Ectodermal cell (in vitro differentiated cells): ENCODE measurements at regions not wholly inside any gene's neighbourhood (a gene's known extent, or its start where the extent isn't known, plus 50 kb on each side); places are given as distances from the start of the nearest gene placed in this dataset.

Experiments
- H3K27ac ChIP-seq: 2 replicates; pipeline ENCODE4 v1.7.0; 2013; ENCODE audit warnings: mild to moderate bottlenecking, low read depth, low read length; ENCODE audit not compliant: insufficient read depth, poor library complexity, severe bottlenecking
- H3K27me3 ChIP-seq: 2 replicates; pipeline ENCODE4 v1.7.0; 2013; ENCODE audit warnings: mild to moderate bottlenecking, low read length; ENCODE audit not compliant: insufficient read depth, control insufficient read depth, poor library complexity, severe bottlenecking
- H3K36me3 ChIP-seq: one replicate; pipeline ENCODE4 v1.7.0; 2013; ENCODE audit warnings: low read length; ENCODE audit not compliant: control insufficient read depth, insufficient read depth
- H3K4me1 ChIP-seq: one replicate; pipeline ENCODE4 v1.7.0; 2013; ENCODE audit warnings: low read length; ENCODE audit not compliant: control insufficient read depth, insufficient read depth
- H3K4me3 ChIP-seq: 2 replicates; pipeline ENCODE4 v1.7.0; 2013; ENCODE audit warnings: low read depth, low read length, control low read depth; ENCODE audit not compliant: insufficient read depth
- H3K9me3 ChIP-seq: 2 replicates; pipeline ENCODE4 v1.7.0; 2013; ENCODE audit warnings: mild to moderate bottlenecking, low read length, moderate library complexity; ENCODE audit not compliant: control insufficient read depth
- WGBS, 2 experiments: methylation state at CpG; one replicate each; pipeline ENCODE4 v1.1.7; 2013; ENCODE audit warnings: missing lambda C conversion rate in 2 of 2; 5-methylcytosine and 5-hydroxymethylcytosine counted together

- no peak overlapping the region for H3K27ac ChIP-seq
- no peak overlapping the region for H3K4me3 ChIP-seq
- 97 to 98% methylated on average over 2 to 3 of the region's 3 CpGs for WGBS, 2 experiments
Observed at GRCh38 chr1:67937010-67937409, 103.7 kb upstream of the GNG12 start.

GRCh38 chr1:67935560-67935959 lies 102.3 kb upstream of the GNG12 start:
- WGBS, 2 experiments: 89 to 100% methylated on average over 1 of the region's 1 CpG
- H3K4me3 ChIP-seq: no peak overlapping the region
- no peaks in the 10 kb centered on the region for H3K36me3 ChIP-seq
- H3K4me1 ChIP-seq: peaks cover 16% of the 10 kb centered on the region
- H3K9me3 ChIP-seq: no peaks in the 10 kb centered on the region
- H3K27ac ChIP-seq: no peak overlapping the region
- no peaks in the 10 kb centered on the region for H3K27me3 ChIP-seq

More at GRCh38 chr1:67937010-67937409, 103.7 kb upstream of the GNG12 start:
- H3K9me3 ChIP-seq: no peaks in the 10 kb centered on the region
- H3K27me3 ChIP-seq: no peaks in the 10 kb centered on the region
- peaks cover 16% of the 10 kb centered on the region for H3K4me1 ChIP-seq
- H3K36me3 ChIP-seq: no peaks in the 10 kb centered on the region

- no peaks in the 10 kb centered on the region for H3K27me3 ChIP-seq
- no peaks in the 10 kb centered on the region for H3K4me1 ChIP-seq
- H3K27ac ChIP-seq: no peak overlapping the region
- no peak overlapping the region for H3K4me3 ChIP-seq
- H3K9me3 ChIP-seq: no peaks in the 10 kb centered on the region
- no peaks in the 10 kb centered on the region for H3K36me3 ChIP-seq
- WGBS, 2 experiments: 67% methylated on average over 1 of the region's 3 CpGs; no CpG with 5 or more reads in 1 of the 2 experiments
Observed at GRCh38 chr1:67931198-67931597, 97.9 kb upstream of the GNG12 start.

GRCh38 chr1:67923074-67923473 lies 89.8 kb upstream of the GNG12 start:
- Histone ChIP-seq H3K9me3 (no peaks in the 10 kb centered on the region), H3K27ac (no peak overlapping the region), H3K27me3 (no peaks in the 10 kb centered on the region), H3K4me1 (no peaks in the 10 kb centered on the region), H3K4me3 (no peak overlapping the region), H3K36me3 (no peaks in the 10 kb centered on the region)
- 76 to 89% methylated on average over 1 of the region's 1 CpG for WGBS, 2 experiments

GRCh38 chr1:67921725-67922489 lies 88.6 kb upstream of the GNG12 start:
- no peaks in the 10 kb centered on the region for H3K27me3 ChIP-seq
- no peak overlapping the region for H3K27ac ChIP-seq
- H3K9me3 ChIP-seq: no peaks in the 10 kb centered on the region
- H3K36me3 ChIP-seq: no peaks in the 10 kb centered on the region
- H3K4me3 ChIP-seq: no peak overlapping the region
- WGBS, 2 experiments: 91 to 98% methylated on average over 4 of the region's 4 CpGs
- H3K4me1 ChIP-seq: no peaks in the 10 kb centered on the region

GRCh38 chr1:67919274-67920072 lies 86.2 kb upstream of the GNG12 start:
- no peak overlapping the region for H3K27ac ChIP-seq
- H3K9me3 ChIP-seq: no peaks in the 10 kb centered on the region
- no peaks in the 10 kb centered on the region for H3K27me3 ChIP-seq
- H3K4me3 ChIP-seq: no peak overlapping the region
- no peaks in the 10 kb centered on the region for H3K36me3 ChIP-seq
- WGBS, 2 experiments: 90 to 91% methylated on average over 10 of the region's 10 CpGs
- H3K4me1 ChIP-seq: no peaks in the 10 kb centered on the region

DNA sequence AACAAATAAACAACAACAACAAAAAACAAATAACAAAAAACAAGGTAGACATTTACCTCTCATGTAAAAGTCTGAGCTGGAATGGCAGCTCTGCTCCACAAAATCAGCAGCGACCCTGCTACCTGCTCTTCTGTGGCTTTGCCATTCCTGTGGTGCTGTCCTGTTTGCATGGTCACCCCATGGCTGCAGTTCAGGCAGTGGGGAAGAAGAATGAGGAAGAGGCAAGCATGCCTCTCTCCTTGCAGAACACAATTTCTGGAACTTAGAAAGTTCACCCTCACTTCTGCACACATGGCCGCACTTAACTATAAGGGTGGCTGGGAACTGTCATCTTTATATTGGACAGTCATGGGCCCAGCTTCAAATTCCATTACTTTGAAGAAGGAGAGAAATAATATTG lies 84.8 kb upstream of the GNG12 start:
- WGBS, 2 experiments: 97% methylated on average over 2 of the region's 2 CpGs
- H3K4me3 ChIP-seq: no peak overlapping the region
- no peaks in the 10 kb centered on the region for H3K27me3 ChIP-seq
- H3K36me3 ChIP-seq: no peaks in the 10 kb centered on the region
- no peaks in the 10 kb centered on the region for H3K9me3 ChIP-seq
- no peak overlapping the region for H3K27ac ChIP-seq
- no peaks in the 10 kb centered on the region for H3K4me1 ChIP-seq

GRCh38 chr1:67917006-67917405 lies 83.7 kb upstream of the GNG12 start:
- Histone ChIP-seq H3K27ac (no peak overlapping the region), H3K9me3 (no peaks in the 10 kb centered on the region), H3K4me1 (no peaks in the 10 kb centered on the region), H3K27me3 (no peaks in the 10 kb centered on the region), H3K4me3 (no peak overlapping the region), H3K36me3 (no peaks in the 10 kb centered on the region)

GRCh38 chr1:67916140-67916886 lies 83.0 kb upstream of the GNG12 start:
- no peaks in the 10 kb centered on the region for H3K9me3 ChIP-seq
- 85 to 90% methylated on average over 8 of the region's 8 CpGs for WGBS, 2 experiments
- H3K4me3 ChIP-seq: no peak overlapping the region
- H3K36me3 ChIP-seq: no peaks in the 10 kb centered on the region
- H3K27me3 ChIP-seq: no peaks in the 10 kb centered on the region
- H3K27ac ChIP-seq: no peak overlapping the region
- H3K4me1 ChIP-seq: no peaks in the 10 kb centered on the region

DNA sequence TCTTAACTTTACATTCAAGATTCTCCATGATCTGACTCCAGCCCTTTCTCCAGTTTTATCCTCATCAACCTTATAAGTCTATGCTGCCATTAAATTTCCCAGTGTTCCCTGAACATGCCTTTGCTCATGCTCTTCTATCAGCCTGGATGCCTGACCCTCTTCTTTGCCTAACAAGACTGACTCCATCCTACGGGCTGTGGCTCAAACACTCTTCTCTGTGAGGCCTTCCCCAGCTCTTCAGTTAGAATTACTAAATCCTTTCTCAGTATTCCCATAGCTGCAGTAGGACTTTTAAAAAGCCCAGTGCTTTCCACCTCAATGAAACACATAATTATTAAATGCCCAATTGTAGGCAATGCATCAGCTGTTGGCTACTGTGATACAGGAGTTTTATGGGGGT lies 76.5 kb upstream of the GNG12 start:
- H3K9me3 ChIP-seq: no peaks in the 10 kb centered on the region
- H3K36me3 ChIP-seq: no peaks in the 10 kb centered on the region
- H3K4me3 ChIP-seq: no peak overlapping the region
- no peak overlapping the region for H3K27ac ChIP-seq
- 82 to 92% methylated on average over 1 of the region's 1 CpG for WGBS, 2 experiments
- H3K4me1 ChIP-seq: peaks cover 4% of the 10 kb centered on the region
- H3K27me3 ChIP-seq: no peaks in the 10 kb centered on the region
